Loucy (cell line): ENCODE measurements at regions not wholly inside any gene's neighbourhood (a gene's known extent, or its start where the extent isn't known, plus 50 kb on each side); places are given as distances from the start of the nearest gene placed in this dataset.

Experiments used
- H2AFZ ChIP-seq: fragments of 200-600 bp; sonication (generic); 2 replicates; pipeline ENCODE4 v1.6.0; 2016; ENCODE audit warnings: antibody characterized with exemption, mild to moderate bottlenecking, low read length, moderate library complexity
- H3F3A ChIP-seq: fragments of 200-600 bp; 2 replicates; pipeline ENCODE4 v1.6.0; 2016; ENCODE audit warnings: antibody characterized with exemption, low read depth, mild to moderate bottlenecking
- H3K27me3 ChIP-seq: fragments of 200-600 bp; sonication (generic); 2 replicates; pipeline ENCODE4 v1.6.1; 2014; ENCODE audit warnings: low read length, mild to moderate bottlenecking; ENCODE audit not compliant: insufficient read depth, poor library complexity, severe bottlenecking
- H3K36me3 ChIP-seq: fragments of 200-600 bp; sonication (generic); 2 replicates; pipeline ENCODE4 v1.6.1; 2016; ENCODE audit warnings: low read length; ENCODE audit not compliant: insufficient read depth
- H3K4me1 ChIP-seq: fragments of 200-600 bp; sonication (generic); 2 replicates; pipeline ENCODE4 v1.5.1; 2014; ENCODE audit warnings: low read length, mild to moderate bottlenecking; ENCODE audit not compliant: insufficient read depth, poor library complexity, severe bottlenecking
- H3K4me2 ChIP-seq: fragments of 200-600 bp; sonication (generic); 2 replicates; pipeline ENCODE4 v1.6.0; 2014; ENCODE audit warnings: antibody characterized with exemption, low read length, low read depth, mild to moderate bottlenecking; ENCODE audit not compliant: poor library complexity, severe bottlenecking
- H3K4me3 ChIP-seq: fragments of 200-600 bp; sonication (generic); 2 replicates; pipeline ENCODE4 v1.5.1; 2014; ENCODE audit warnings: low read length, mild to moderate bottlenecking, mixed read lengths; ENCODE audit not compliant: poor library complexity, severe bottlenecking
- H3K79me2 ChIP-seq: fragments of 200-600 bp; sonication (generic); 2 replicates; pipeline ENCODE4 v1.6.1; 2014; ENCODE audit warnings: low read length; ENCODE audit not compliant: insufficient read depth
- H3K9ac ChIP-seq: fragments of 200-600 bp; sonication (generic); 2 replicates; pipeline ENCODE4 v1.6.0; 2014; ENCODE audit warnings: mild to moderate bottlenecking, low read depth, low read length, moderate library complexity; ENCODE audit not compliant: poor library complexity, severe bottlenecking
- H3K9me2 ChIP-seq: fragments of 200-600 bp; sonication (generic); replicated peaks from 2 replicates; pipeline ENCODE4 v1.6.1; 2016; ENCODE audit warnings: low read depth, low read length, mixed read lengths
- H3K9me3 ChIP-seq: fragments of 200-600 bp; sonication (generic); 2 replicates; pipeline ENCODE4 v1.6.1; 2014; ENCODE audit warnings: mild to moderate bottlenecking, antibody characterized with exemption, low read length, low read depth; ENCODE audit not compliant: insufficient read depth
- H4K20me1 ChIP-seq: fragments of 200-600 bp; sonication (generic); 2 replicates; pipeline ENCODE4 v1.6.0; 2014; ENCODE audit warnings: antibody characterized with exemption, low read length, mild to moderate bottlenecking; ENCODE audit not compliant: insufficient read depth, poor library complexity, severe bottlenecking
- EZH2phosphoT487 ChIP-seq: fragments of 200-600 bp; IDR thresholded peaks from 2 replicates; pipeline ENCODE4 v1.6.1; 2018; ENCODE audit warnings: antibody characterized with exemption, mild to moderate bottlenecking, moderate library complexity, borderline replicate concordance
- TF ChIP-seq, protein P1 (sequence below): fragments of 200-600 bp; sonication (generic); conservative IDR thresholded peaks from 2 replicates; pipeline ENCODE4 v1.5.1; 2014; ENCODE audit warnings: mild to moderate bottlenecking, antibody characterized with exemption, low read length

DNA sequence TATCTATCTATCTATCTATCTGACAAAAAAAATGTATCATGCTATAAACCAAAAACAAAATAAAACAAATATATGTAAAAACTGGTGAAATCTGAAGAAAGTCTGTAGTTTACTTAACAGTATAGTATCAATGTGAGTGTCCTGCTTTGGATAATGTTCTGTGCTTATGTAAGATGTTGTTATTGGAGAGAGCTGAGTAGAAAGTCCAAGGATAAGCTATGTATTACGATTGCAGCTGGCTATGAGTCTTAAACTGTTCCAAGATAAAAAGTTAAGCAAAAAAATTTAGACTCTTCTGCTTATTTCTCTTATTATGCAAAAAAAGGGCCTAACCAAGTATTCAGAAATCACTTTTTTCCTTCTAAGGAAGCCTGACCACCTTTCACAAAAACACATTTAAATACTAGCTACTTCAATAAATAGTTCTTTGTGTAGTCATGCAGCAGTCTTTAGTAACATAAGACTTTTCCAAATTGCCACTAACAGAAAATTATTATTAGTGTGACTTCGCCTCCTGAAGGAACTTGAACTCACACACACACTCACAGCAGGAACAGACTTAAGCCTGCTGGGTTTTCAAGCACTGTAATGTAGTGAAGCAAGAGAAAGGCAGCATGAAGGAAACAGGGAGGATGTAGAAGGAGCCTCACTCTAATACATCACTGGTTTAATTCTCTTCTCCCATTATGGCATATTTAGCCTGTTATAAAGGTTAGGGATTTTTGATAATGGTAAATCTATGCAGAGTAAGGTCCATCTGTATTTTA, 265.8 kb upstream of the GJE1 start:
- Histone ChIP-seq H3K36me3 (no peaks in the 10 kb centered on the region), H3K9me2 (peaks cover 5% of the 10 kb centered on the region; the same call in 1 of the 2 replicates), H3K79me2 (no peaks in the 10 kb centered on the region), H3K4me1 (no peaks in the 10 kb centered on the region), H3K9me3 (no peaks in the 10 kb centered on the region), H3K9ac (no peak overlapping the region), H2AFZ (no peak overlapping the region), H4K20me1 (no peaks in the 10 kb centered on the region), H3K4me3 (no peak overlapping the region), H3K27me3 (no peaks in the 10 kb centered on the region), H3F3A (no peaks in the 10 kb centered on the region), H3K4me2 (no peak overlapping the region)
- TF ChIP-seq, protein P1, sequence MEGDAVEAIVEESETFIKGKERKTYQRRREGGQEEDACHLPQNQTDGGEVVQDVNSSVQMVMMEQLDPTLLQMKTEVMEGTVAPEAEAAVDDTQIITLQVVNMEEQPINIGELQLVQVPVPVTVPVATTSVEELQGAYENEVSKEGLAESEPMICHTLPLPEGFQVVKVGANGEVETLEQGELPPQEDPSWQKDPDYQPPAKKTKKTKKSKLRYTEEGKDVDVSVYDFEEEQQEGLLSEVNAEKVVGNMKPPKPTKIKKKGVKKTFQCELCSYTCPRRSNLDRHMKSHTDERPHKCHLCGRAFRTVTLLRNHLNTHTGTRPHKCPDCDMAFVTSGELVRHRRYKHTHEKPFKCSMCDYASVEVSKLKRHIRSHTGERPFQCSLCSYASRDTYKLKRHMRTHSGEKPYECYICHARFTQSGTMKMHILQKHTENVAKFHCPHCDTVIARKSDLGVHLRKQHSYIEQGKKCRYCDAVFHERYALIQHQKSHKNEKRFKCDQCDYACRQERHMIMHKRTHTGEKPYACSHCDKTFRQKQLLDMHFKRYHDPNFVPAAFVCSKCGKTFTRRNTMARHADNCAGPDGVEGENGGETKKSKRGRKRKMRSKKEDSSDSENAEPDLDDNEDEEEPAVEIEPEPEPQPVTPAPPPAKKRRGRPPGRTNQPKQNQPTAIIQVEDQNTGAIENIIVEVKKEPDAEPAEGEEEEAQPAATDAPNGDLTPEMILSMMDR = no peak
- TF ChIP-seq EZH2phosphoT487 = no peak

DNA sequence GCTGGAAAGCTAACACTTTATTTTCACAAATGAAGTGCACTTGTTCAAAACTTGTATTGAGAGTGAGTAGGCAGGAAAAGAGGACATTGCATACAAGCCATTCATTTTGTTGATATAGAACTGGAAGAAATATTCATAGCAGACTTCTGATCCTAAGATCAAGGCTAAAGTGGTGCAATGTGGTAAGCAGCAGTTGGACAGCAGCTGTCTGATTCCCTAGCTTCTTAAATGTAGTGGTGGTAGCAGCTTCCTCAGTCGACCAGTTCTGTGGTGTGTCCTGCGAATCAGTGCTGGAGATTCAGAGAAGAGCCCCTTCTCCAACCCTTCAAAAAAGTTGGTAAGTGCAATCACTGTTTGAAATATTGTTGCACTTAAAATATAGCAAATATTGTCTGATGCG, 281.7 kb upstream of the GJE1 start:
- H3K79me2 ChIP-seq = no peaks in the 10 kb centered on the region
- H3K9me2 ChIP-seq = no peaks in the 10 kb centered on the region
- H3K27me3 ChIP-seq = no peaks in the 10 kb centered on the region
- no peaks in the 10 kb centered on the region for H3K9me3 ChIP-seq
- H3K4me1 ChIP-seq = peaks cover 7% of the 10 kb centered on the region
- no peaks in the 10 kb centered on the region for H3F3A ChIP-seq
- no peak overlapping the region for H3K4me3 ChIP-seq
- H2AFZ ChIP-seq = no peak overlapping the region
- TF ChIP-seq, protein P1 = no peak
- TF ChIP-seq EZH2phosphoT487 = no peak
- H3K36me3 ChIP-seq = no peaks in the 10 kb centered on the region
- H4K20me1 ChIP-seq = no peaks in the 10 kb centered on the region
- H3K9ac ChIP-seq = no peak overlapping the region
- no peak overlapping the region for H3K4me2 ChIP-seq

DNA sequence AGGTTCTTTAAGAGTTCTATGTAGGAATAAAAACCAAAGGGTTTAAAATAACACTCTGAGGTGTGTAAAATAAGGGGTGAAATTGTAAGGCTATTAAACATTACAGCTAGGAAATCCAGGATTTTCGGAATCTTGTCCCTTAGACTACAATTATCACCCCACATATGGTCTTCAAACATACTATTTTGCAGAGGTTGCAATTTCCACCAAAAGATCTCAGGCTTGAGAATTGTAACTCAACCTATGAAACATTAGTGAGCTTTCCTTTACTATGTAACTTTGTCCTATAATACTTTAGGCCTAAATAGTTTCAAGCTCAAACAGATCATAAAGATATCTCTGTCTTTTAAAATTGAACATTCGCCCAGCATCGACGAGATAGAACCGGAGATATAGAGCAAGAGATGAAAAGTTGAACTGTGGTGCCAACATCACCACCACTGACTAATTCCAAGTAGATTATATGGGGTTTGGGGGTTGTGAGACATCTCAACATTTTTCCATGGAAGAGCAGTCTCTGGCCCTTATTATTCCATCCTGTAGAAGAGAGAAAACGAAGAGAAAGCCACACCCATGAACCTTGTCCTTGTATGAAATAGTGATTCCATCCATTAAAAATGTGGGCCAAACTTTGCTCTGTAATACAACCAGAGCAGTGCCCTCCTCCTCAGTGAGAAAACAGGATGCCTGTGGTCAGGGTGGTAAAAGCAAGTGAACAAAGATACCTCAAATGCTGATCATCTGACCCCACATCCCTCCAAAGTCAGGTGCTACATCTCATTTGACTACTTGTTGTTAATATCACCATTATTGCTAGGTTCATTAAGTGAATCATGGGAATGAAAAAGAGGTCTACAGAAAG, 284.5 kb upstream of the GJE1 start:
- peaks cover 7% of the 10 kb centered on the region for H3K4me1 ChIP-seq
- H2AFZ ChIP-seq = no peak overlapping the region
- no peaks in the 10 kb centered on the region for H3K27me3 ChIP-seq
- H3K9me3 ChIP-seq = no peaks in the 10 kb centered on the region
- no peaks in the 10 kb centered on the region for H4K20me1 ChIP-seq
- H3K9me2 ChIP-seq = no peaks in the 10 kb centered on the region
- no peak overlapping the region for H3K9ac ChIP-seq
- TF ChIP-seq EZH2phosphoT487 = no peak
- TF ChIP-seq, protein P1 = no peak
- H3K79me2 ChIP-seq = no peaks in the 10 kb centered on the region
- no peaks in the 10 kb centered on the region for H3K36me3 ChIP-seq
- H3F3A ChIP-seq = no peaks in the 10 kb centered on the region
- H3K4me3 ChIP-seq = no peak overlapping the region
- H3K4me2 ChIP-seq = no peak overlapping the region
